LNCAP (cell line): ENCODE measurements at regions not wholly inside any gene's neighbourhood (a gene's known extent, or its start where the extent isn't known, plus 50 kb on each side); places are given as distances from the start of the nearest gene placed in this dataset.

ENCODE experiments used
- TF ChIP-seq, protein P1 (sequence below): fragments of 450-650 bp; IDR thresholded peaks from 2 replicates; pipeline ENCODE4 v1.5.1; 2017; ENCODE audit warnings: mild to moderate bottlenecking

- TF ChIP-seq, protein P1, sequence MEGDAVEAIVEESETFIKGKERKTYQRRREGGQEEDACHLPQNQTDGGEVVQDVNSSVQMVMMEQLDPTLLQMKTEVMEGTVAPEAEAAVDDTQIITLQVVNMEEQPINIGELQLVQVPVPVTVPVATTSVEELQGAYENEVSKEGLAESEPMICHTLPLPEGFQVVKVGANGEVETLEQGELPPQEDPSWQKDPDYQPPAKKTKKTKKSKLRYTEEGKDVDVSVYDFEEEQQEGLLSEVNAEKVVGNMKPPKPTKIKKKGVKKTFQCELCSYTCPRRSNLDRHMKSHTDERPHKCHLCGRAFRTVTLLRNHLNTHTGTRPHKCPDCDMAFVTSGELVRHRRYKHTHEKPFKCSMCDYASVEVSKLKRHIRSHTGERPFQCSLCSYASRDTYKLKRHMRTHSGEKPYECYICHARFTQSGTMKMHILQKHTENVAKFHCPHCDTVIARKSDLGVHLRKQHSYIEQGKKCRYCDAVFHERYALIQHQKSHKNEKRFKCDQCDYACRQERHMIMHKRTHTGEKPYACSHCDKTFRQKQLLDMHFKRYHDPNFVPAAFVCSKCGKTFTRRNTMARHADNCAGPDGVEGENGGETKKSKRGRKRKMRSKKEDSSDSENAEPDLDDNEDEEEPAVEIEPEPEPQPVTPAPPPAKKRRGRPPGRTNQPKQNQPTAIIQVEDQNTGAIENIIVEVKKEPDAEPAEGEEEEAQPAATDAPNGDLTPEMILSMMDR: no peak
These were observed 63.0 kb downstream of the HLX start for GRCh38 chr1:220942278-220942677.

DNA sequence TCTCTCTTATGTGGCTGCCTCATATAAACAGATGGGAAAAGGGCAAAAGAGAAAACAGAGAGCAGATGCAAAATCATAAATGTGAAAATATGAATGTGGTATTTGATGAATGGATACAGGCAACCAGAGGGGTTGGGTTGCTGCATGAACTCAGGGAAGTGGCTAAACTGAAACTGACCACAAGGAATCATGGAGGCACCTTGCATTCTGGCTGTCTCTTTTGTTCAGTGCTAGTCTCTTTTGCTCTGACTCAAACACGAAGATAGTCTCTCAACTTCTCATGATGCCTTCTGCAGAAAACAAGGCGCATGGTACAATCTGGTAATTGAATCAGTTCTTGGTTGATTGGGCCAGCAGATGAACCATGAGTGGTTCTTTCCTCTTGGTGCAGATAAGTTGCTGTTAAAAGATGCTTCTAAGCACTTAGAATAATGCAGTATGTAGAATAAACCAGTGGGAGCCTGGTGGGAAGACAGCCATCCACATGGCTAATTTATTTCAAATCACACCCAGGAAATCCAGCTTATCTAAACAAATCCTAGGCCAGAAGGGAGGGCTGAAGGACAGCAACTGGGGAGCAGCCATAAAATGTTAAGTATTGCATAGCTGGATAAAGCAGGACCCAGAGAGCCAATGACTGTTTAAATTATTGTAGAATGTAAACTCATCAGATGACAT is 64.2 kb downstream of the HLX start:
- TF ChIP-seq, protein P1: no peak

- TF ChIP-seq, protein P1: no peak
These were observed 71.3 kb downstream of the HLX start for GRCh38 chr1:220950576-220950975.

DNA sequence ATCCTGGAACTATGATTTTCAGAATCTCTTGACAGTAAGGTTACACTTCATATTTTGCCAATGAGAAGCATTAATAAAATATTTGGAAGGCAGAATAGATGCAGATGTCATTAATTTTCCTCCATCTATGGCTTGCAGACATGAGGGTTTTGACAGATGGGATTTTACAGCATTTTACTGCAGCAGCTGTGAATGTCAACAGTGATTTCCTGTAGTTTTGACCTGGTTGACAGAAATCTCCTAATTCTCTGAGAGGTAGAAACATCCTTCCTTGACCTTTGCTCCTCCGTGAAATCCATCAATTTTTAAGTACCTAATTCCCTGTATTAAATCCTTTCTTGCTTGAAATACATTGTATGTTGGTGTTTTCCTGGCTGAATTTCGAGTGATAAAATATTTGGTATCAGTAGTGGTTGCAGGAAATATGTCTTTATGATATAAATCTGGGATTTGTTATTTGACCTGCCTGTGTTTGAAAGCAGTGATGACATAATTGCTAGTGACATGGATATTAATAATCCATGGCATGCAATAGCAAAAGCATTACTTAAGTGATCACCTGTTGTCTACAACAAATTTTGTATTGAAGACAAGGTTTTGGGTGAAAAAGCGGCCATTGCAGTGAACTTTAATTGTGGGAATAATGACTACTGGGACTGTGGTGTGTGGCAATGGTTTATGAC is 73.9 kb downstream of the HLX start:
- TF ChIP-seq, protein P1: no peak

- TF ChIP-seq, protein P1: no peak
These were observed 75.3 kb downstream of the HLX start for GRCh38 chr1:220954321-220955075.

GRCh38 chr1:220955116-220955515 is 75.9 kb downstream of the HLX start:
- TF ChIP-seq, protein P1: no peak

GRCh38 chr1:220956501-220957232 is 77.4 kb downstream of the HLX start:
- TF ChIP-seq, protein P1: no peak
